ENCODE measurements at regions not wholly inside any gene's neighbourhood (a gene's known extent, or its start where the extent isn't known, plus 50 kb on each side); places are given as distances from the start of the nearest gene placed in this dataset.

GRCh38 chr6:44034391-44034861, 92.8 kb downstream of the MRPL14 start:
- Histone ChIP-seq H3K4me3 (no peak overlapping the region), H3K4me2 (no peak overlapping the region), H3K9me3 (ENCODE audit: low read depth) (no peaks in the 10 kb centered on the region), H3K27ac (no peak overlapping the region), H3K36me3 (replicated peaks; ENCODE audit: insufficient read depth, low read depth) (no peaks in the 10 kb centered on the region), H3K27me3 (no peaks in the 10 kb centered on the region), H3K4me1 (ENCODE audit: insufficient read depth) (no peaks in the 10 kb centered on the region), H3K79me2 (no peaks in the 10 kb centered on the region), H3K9me2 (replicated peaks; ENCODE audit: insufficient read depth) (no peaks in the 10 kb centered on the region), H2AFZ (no peak overlapping the region), H4K20me1 (ENCODE audit: insufficient read depth, poor library complexity, severe bottlenecking) (no peaks in the 10 kb centered on the region)
- no peak for DNase-seq (ENCODE audit: low spot score)
- no peak for TF ChIP-seq EZH2phosphoT487 (IDR thresholded peaks at IDR 0.05; ENCODE audit: low read depth, severe bottlenecking, unreplicated experiment)
- no peak for TF ChIP-seq EZH2 (IDR thresholded peaks at IDR 0.05; ENCODE audit: borderline replicate concordance)
- TF ChIP-seq, protein P1, sequence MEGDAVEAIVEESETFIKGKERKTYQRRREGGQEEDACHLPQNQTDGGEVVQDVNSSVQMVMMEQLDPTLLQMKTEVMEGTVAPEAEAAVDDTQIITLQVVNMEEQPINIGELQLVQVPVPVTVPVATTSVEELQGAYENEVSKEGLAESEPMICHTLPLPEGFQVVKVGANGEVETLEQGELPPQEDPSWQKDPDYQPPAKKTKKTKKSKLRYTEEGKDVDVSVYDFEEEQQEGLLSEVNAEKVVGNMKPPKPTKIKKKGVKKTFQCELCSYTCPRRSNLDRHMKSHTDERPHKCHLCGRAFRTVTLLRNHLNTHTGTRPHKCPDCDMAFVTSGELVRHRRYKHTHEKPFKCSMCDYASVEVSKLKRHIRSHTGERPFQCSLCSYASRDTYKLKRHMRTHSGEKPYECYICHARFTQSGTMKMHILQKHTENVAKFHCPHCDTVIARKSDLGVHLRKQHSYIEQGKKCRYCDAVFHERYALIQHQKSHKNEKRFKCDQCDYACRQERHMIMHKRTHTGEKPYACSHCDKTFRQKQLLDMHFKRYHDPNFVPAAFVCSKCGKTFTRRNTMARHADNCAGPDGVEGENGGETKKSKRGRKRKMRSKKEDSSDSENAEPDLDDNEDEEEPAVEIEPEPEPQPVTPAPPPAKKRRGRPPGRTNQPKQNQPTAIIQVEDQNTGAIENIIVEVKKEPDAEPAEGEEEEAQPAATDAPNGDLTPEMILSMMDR (IDR thresholded peaks at IDR 0.05; ENCODE audit: poor library complexity), result no peak
- WGBS (ENCODE audit: low lambda C conversion rate, missing lambda C conversion rate), result 79% methylated on average over 4 of the region's 4 CpGs

DNA sequence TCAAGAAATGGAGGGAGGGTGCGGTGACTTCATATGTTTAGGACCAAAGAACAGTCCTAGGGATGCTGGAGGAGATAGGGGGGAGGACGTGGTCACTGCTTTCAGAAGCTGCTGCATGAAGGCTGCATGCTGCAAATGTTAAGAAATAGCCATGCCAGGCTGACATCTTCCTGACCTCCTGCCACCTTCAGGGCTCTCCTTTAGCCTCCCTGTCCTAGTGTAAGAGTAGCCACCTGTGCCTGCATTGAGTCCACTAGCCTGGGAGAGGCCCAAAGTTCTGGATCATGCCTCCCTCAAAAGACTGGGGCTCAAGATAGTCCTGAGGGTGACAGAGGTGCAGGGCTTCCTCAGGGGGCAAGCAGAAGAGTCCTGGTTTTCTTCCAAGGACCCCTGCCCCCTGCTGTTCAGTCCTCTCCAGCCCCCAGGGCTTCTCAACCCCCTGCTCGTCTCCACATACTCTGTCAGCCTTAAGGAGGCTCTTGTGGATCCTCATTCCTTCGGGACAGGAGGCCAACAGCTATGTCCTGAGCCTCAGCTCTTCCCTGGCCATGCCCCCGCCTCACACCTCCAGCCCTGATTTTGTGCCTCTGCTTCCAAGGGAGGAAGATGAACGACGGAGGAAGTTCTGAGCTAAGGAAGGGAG, 96.3 kb downstream of the MRPL14 start:
- H4K20me1 ChIP-seq (ENCODE audit: insufficient read depth, poor library complexity, severe bottlenecking), result no peaks in the 10 kb centered on the region
- no peak overlapping the region for H3K4me3 ChIP-seq
- H3K27me3 ChIP-seq, result no peaks in the 10 kb centered on the region
- no peaks in the 10 kb centered on the region for H3K9me2 ChIP-seq (replicated peaks; ENCODE audit: insufficient read depth)
- no peak overlapping the region for H2AFZ ChIP-seq
- H3K27ac ChIP-seq, result no peak overlapping the region
- no peaks in the 10 kb centered on the region for H3K4me1 ChIP-seq (ENCODE audit: insufficient read depth)
- DNase-seq (ENCODE audit: low spot score), result no peak
- H3K79me2 ChIP-seq, result no peaks in the 10 kb centered on the region
- 79% methylated on average over 7 of the region's 7 CpGs for WGBS (ENCODE audit: low lambda C conversion rate, missing lambda C conversion rate)
- no peak overlapping the region for H3K4me2 ChIP-seq
- H3K36me3 ChIP-seq (replicated peaks; ENCODE audit: insufficient read depth, low read depth), result no peaks in the 10 kb centered on the region
- no peaks in the 10 kb centered on the region for H3K9me3 ChIP-seq (ENCODE audit: low read depth)
- TF ChIP-seq EZH2phosphoT487 (IDR thresholded peaks at IDR 0.05; ENCODE audit: low read depth, severe bottlenecking, unreplicated experiment) (no peak), EZH2 (IDR thresholded peaks at IDR 0.05; ENCODE audit: borderline replicate concordance) (no peak)
- TF ChIP-seq, protein P1 (IDR thresholded peaks at IDR 0.05; ENCODE audit: poor library complexity), result no peak

- no peaks in the 10 kb centered on the region for H3K27me3 ChIP-seq
- peak overlapping the region; percentile 70 for H3K27ac ChIP-seq
- no peaks in the 10 kb centered on the region for H4K20me1 ChIP-seq (ENCODE audit: insufficient read depth, poor library complexity, severe bottlenecking)
- H3K9me2 ChIP-seq (replicated peaks; ENCODE audit: insufficient read depth), result no peaks in the 10 kb centered on the region
- no peaks in the 10 kb centered on the region for H3K36me3 ChIP-seq (replicated peaks; ENCODE audit: insufficient read depth, low read depth)
- no peaks in the 10 kb centered on the region for H3K9me3 ChIP-seq (ENCODE audit: low read depth)
- H3K79me2 ChIP-seq, result no peaks in the 10 kb centered on the region
- no peak for DNase-seq (ENCODE audit: low spot score)
- no peak overlapping the region for H3K4me3 ChIP-seq
- H3K4me2 ChIP-seq, result no peak overlapping the region
- no peaks in the 10 kb centered on the region for H3K4me1 ChIP-seq (ENCODE audit: insufficient read depth)
- 67% methylated on average over 4 of the region's 4 CpGs for WGBS (ENCODE audit: low lambda C conversion rate, missing lambda C conversion rate)
- TF ChIP-seq EZH2 (IDR thresholded peaks at IDR 0.05; ENCODE audit: borderline replicate concordance) (no peak), EZH2phosphoT487 (IDR thresholded peaks at IDR 0.05; ENCODE audit: low read depth, severe bottlenecking, unreplicated experiment) (no peak)
- TF ChIP-seq, protein P1 (IDR thresholded peaks at IDR 0.05; ENCODE audit: poor library complexity), result no peak
- no peak overlapping the region for H2AFZ ChIP-seq
Measured at GRCh38 chr6:44029444-44030185, 97.6 kb downstream of the MRPL14 start.

Measured in hepatocyte (in vitro differentiated cells).